SK-N-SH (cell line): ENCODE measurements at regions not wholly inside any gene's neighbourhood (a gene's known extent, or its start where the extent isn't known, plus 50 kb on each side); places are given as distances from the start of the nearest gene placed in this dataset.

Source experiments
- CTCF ChIA-PET: fragments of 300-600, 350-600 bp; formaldehyde crosslinking; extraction: SDS; loops from one replicate; lab custom pipeline; 2021; lab: Yijun Ruan, JAX
- POLR2A ChIA-PET: fragments of 350-600 bp; sonication (Branson Sonifier 250); formaldehyde crosslinking; extraction: SDS; loops from one replicate; lab custom pipeline; 2020; ENCODE audit warnings: antibody characterized with exemption, inconsistent platforms; lab: Yijun Ruan, JAX
- DNase-seq: peaks from one replicate; pipeline ENCODE4 v3.0.0; 2012
- H2AFZ ChIP-seq: fragments of 200-600 bp; sonication (generic); 2 replicates; pipeline ENCODE4 v1.8.1; 2016; ENCODE audit warnings: antibody characterized with exemption, mild to moderate bottlenecking, low read depth
- H3F3A ChIP-seq: fragments of 200-600 bp; sonication (generic); replicated peaks from 2 replicates; pipeline ENCODE3; 2016; ENCODE audit warnings: antibody characterized with exemption, mild to moderate bottlenecking; ENCODE audit not compliant: insufficient read depth
- H3K27ac ChIP-seq, 2 experiments: fragments of 200-500 bp in 1 of 2; fragments of 200-600 bp in 1 of 2; sonication (Bioruptor generic) in 1 of 2; sonication (generic), shearing (Covaris generic) in 1 of 2; 2 replicates each; pipeline versions ENCODE4 v1.5.1 to v1.6.1; 2014 to 2016; ENCODE audit warnings: low read depth in 2 of 2, inconsistent platforms in 1 of 2, low read length in 1 of 2, mild to moderate bottlenecking in 1 of 2, mixed read lengths in 1 of 2
- H3K27me3 ChIP-seq: fragments of 200-600 bp; sonication (generic), shearing (Covaris generic); 2 replicates; pipeline ENCODE4 v1.6.1; 2016; ENCODE audit warnings: mixed run types; ENCODE audit not compliant: insufficient read depth
- H3K36me3 ChIP-seq, 2 experiments: fragments of 200-500 bp in 1 of 2; fragments of 200-600 bp in 1 of 2; sonication (Bioruptor generic) in 1 of 2; sonication (generic) in 1 of 2; replicated peaks in 1 of 2; 2 replicates each; pipeline versions ENCODE3 to v1.5.1; 2014 to 2016; ENCODE audit warnings: low read length in 1 of 2, mild to moderate bottlenecking in 1 of 2; ENCODE audit not compliant: insufficient read depth in 2 of 2, control insufficient read depth in 1 of 2
- H3K4me1 ChIP-seq, 2 experiments: fragments of 200-500 bp in 1 of 2; fragments of 200-600 bp in 1 of 2; sonication (Bioruptor generic) in 1 of 2; sonication (generic), shearing (Covaris generic) in 1 of 2; 2 replicates each; pipeline versions ENCODE4 v1.5.1 to v1.6.1; 2014 to 2016; ENCODE audit warnings: low read depth in 1 of 2, low read length in 1 of 2, mixed run types in 1 of 2; ENCODE audit not compliant: insufficient read depth in 2 of 2, control insufficient read depth in 1 of 2
- H3K4me2 ChIP-seq: fragments of 200-600 bp; sonication (generic), shearing (Covaris generic); 2 replicates; pipeline ENCODE4 v1.6.1; 2017; ENCODE audit warnings: mixed run types
- H3K4me3 ChIP-seq, 2 experiments: fragments of 200-500 bp in 1 of 2; fragments of 200-600 bp in 1 of 2; sonication (Bioruptor generic) in 1 of 2; sonication (generic), shearing (Covaris generic) in 1 of 2; 2 replicates each; pipeline versions ENCODE4 v1.5.1 to v1.8.1; 2014 to 2016; ENCODE audit warnings: low read depth in 2 of 2, inconsistent platforms in 1 of 2, low read length in 1 of 2, mild to moderate bottlenecking in 1 of 2, mixed read lengths in 1 of 2, moderate library complexity in 1 of 2
- H3K79me2 ChIP-seq: fragments of 200-600 bp; sonication (generic); 2 replicates; pipeline ENCODE4 v1.8.1; 2017; ENCODE audit warnings: mild to moderate bottlenecking; ENCODE audit not compliant: insufficient read depth
- H3K9ac ChIP-seq: fragments of 200-600 bp; sonication (generic); 2 replicates; pipeline ENCODE4 v1.6.1; 2017; ENCODE audit warnings: mixed run types
- H3K9me2 ChIP-seq: fragments of 200-600 bp; sonication (generic); 2 replicates; pipeline ENCODE4 v1.6.1; 2017; ENCODE audit warnings: mixed run types
- H3K9me3 ChIP-seq: fragments of 200-600 bp; sonication (generic); 2 replicates; pipeline ENCODE4 v1.6.1; 2017; ENCODE audit warnings: mixed run types, mild to moderate bottlenecking, moderate library complexity
- H4K20me1 ChIP-seq: fragments of 200-600 bp; sonication (generic); 2 replicates; pipeline ENCODE4 v1.6.1; 2017; ENCODE audit warnings: mild to moderate bottlenecking, mixed run types; ENCODE audit not compliant: insufficient read depth
- ELF1 ChIP-seq: IDR thresholded peaks from 2 replicates; pipeline ENCODE4 v1.4.0; 2012
- FOSL2 ChIP-seq: IDR thresholded peaks from 2 replicates; pipeline ENCODE4 v1.4.0; 2012; ENCODE audit warnings: low read depth, mild to moderate bottlenecking, moderate library complexity, borderline replicate concordance
- FOXM1 ChIP-seq: IDR thresholded peaks from 2 replicates; pipeline ENCODE4 v1.4.0; 2012; ENCODE audit warnings: low read depth, mild to moderate bottlenecking
- GABPA ChIP-seq: IDR thresholded peaks from 2 replicates; pipeline ENCODE4 v1.4.0; 2012; ENCODE audit warnings: low read depth, mild to moderate bottlenecking
- IRF3 ChIP-seq: fragments of 150-350 bp; IDR thresholded peaks from 2 replicates; pipeline ENCODE4 v1.6.1; 2016; ENCODE audit warnings: mild to moderate bottlenecking, low read depth, low read length
- MEF2A ChIP-seq: IDR thresholded peaks from 2 replicates; pipeline ENCODE4 v1.4.0; 2012; ENCODE audit warnings: low read depth, borderline replicate concordance
- RAD21 ChIP-seq: IDR thresholded peaks from 2 replicates; pipeline ENCODE4 v1.6.1; 2012; ENCODE audit warnings: mild to moderate bottlenecking, low read length
- REST ChIP-seq: IDR thresholded peaks from 2 replicates; pipeline ENCODE4 v1.6.1; 2012; ENCODE audit warnings: mild to moderate bottlenecking, low read depth, low read length, moderate library complexity
- RFX5 ChIP-seq: IDR thresholded peaks from 2 replicates; pipeline ENCODE4 v1.6.1; 2012; ENCODE audit warnings: mild to moderate bottlenecking, improper control_type of control experiment, low read length
- SIN3A ChIP-seq: IDR thresholded peaks from 2 replicates; pipeline ENCODE4 v1.6.1; 2012; ENCODE audit warnings: low read depth, mild to moderate bottlenecking, low read length, moderate library complexity, borderline replicate concordance
- SMC3 ChIP-seq: IDR thresholded peaks from 2 replicates; pipeline ENCODE4 v1.6.1; 2012; ENCODE audit warnings: low read depth, low read length, improper control_type of control experiment
- USF1 ChIP-seq: IDR thresholded peaks from 2 replicates; pipeline ENCODE4 v1.4.0; 2012; ENCODE audit warnings: low read depth, borderline replicate concordance
- USF2 ChIP-seq: fragments of 150-350 bp; IDR thresholded peaks from 2 replicates; pipeline ENCODE4 v1.6.1; 2017; ENCODE audit warnings: antibody characterized with exemption, low read length, low read depth, borderline replicate concordance

- TF ChIP-seq IRF3 (no peak), SIN3A (no peak)
- TF ChIP-seq, all 33 proteins: peak for 0
Observed at GRCh38 chr5:74226716-74227485, 413.6 kb downstream of the ENC1 start (continued).

GRCh38 chr5:74225587-74225986 is 414.9 kb downstream of the ENC1 start:
- H3K27ac ChIP-seq: no peak overlapping the region
- no peaks in the 10 kb centered on the region for H3K9me3 ChIP-seq
- H3K9ac ChIP-seq: no peak overlapping the region
- no peak overlapping the region for H3K4me2 ChIP-seq
- no peak for DNase-seq
- peaks cover 4% of the 10 kb centered on the region for H3F3A ChIP-seq
- H3K9me2 ChIP-seq: no peaks in the 10 kb centered on the region
- no peaks in the 10 kb centered on the region for H3K36me3 ChIP-seq
- H3K27me3 ChIP-seq: no peaks in the 10 kb centered on the region
- H4K20me1 ChIP-seq: no peaks in the 10 kb centered on the region
- H3K4me3 ChIP-seq: no peak overlapping the region
- no peaks in the 10 kb centered on the region for H3K4me1 ChIP-seq
- TF ChIP-seq RFX5: no peak
- no peak for TF ChIP-seq USF2
- TF ChIP-seq ELF1: no peak
- no peak for TF ChIP-seq FOXM1
- TF ChIP-seq USF1: no peak
- TF ChIP-seq GABPA: no peak
- no peak for TF ChIP-seq REST
- TF ChIP-seq FOSL2: no peak
- no peak for TF ChIP-seq SMC3
- no peak for TF ChIP-seq RAD21
- no peak for TF ChIP-seq MEF2A
- no peaks in the 10 kb centered on the region for H3K79me2 ChIP-seq
- no peak overlapping the region for H2AFZ ChIP-seq
- ChIA-PET POLR2A (no interaction called here), CTCF (no interaction called here)
